GM12892 (cell line): ENCODE measurements at regions not wholly inside any gene's neighbourhood (a gene's known extent, or its start where the extent isn't known, plus 50 kb on each side); places are given as distances from the start of the nearest gene placed in this dataset.

Experiments used
- DNase-seq: peaks from one replicate; pipeline ENCODE4 v3.0.0; 2011; ENCODE audit not compliant: insufficient read length
- FAIRE-seq: peaks from 2 replicates; lab custom pipeline; 2011; peaks lifted over from hg19 to GRCh38; lab: Jason Lieb, UNC
- POLR2A ChIP-seq: IDR thresholded peaks from 2 replicates; pipeline ENCODE4 v1.6.1; 2011; ENCODE audit warnings: low read depth, low read length, control low read depth
- POLR2AphosphoS5 ChIP-seq: IDR thresholded peaks from 2 replicates; pipeline ENCODE4 v1.6.1; 2011; ENCODE audit warnings: low read depth, low read length, control low read depth
- TAF1 ChIP-seq: IDR thresholded peaks from 2 replicates; pipeline ENCODE4 v1.6.1; 2011; ENCODE audit warnings: low read depth, mild to moderate bottlenecking, control low read depth, low read length, borderline replicate concordance

DNA sequence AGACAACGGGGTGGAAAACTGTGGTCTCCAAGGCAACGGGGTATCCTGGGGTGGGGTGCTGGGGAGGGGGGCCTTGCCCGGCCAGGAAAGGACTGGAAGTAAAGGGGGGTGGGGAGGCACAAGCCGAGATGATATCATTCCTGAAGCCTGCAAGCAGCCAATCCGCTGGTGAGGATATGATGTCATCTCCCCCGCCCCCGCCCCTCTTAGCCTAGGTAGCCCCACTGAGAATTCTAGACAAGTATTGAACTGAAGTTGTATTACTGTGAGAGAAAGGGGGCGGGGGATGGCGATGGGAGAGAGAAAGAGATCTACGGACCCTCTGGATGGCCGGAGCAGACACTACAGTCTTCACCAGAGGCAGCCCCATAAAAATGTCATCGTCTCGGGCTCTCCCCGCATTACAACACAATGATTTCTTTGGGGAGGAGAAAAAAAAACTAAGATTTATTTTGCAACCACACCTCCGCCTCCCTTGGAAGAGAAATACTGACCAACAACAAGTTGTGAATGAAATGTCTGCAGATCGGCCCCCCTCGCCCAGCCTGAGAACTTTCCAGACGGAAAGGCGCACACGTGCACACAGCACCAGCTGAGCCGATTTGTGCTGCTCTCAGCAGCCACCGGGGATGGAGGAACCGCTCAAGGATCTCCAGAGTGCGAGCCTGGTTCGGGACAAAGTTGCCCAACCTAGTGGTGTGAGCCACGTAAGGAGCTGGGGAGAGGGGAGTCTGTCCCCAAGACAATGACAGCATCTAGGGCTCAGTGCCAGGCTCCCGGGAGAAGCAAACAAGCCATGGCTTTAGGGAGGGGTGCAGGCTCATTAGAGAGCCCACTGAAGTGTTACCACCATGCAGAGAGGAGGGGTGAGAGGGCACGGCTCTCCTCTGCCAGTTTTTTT lies 222.1 kb downstream of the SOX9 start:
- FAIRE-seq (no peak), DNase-seq (no peak)
- TF ChIP-seq POLR2AphosphoS5: no peak
- TF ChIP-seq TAF1: no peak
- TF ChIP-seq POLR2A: no peak

GRCh38 chr17:72343911-72344310 lies 223.1 kb downstream of the SOX9 start:
- no peak for FAIRE-seq
- DNase-seq: no peak
- no peak for TF ChIP-seq POLR2A
- TF ChIP-seq POLR2AphosphoS5: no peak
- TF ChIP-seq TAF1: no peak

DNA sequence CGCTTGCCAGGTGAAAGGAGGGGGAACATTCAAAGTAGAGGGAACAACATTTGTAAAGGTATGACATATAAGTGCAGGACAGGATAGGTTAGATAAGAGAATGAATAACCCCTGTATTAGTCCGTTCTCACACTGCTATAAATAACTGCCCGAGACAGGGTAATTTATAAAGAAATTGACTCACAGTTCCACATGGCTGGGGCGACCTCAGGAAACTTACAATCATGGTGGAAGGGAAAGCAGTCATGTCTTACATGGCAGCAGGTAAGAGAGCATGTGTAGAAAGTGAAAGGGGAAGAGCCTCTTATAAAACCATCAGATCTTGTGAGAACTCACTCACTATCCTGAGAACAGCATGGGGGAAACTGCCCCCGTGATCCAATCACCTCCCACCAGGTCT lies 223.8 kb downstream of the SOX9 start:
- no peak for FAIRE-seq
- no peak for DNase-seq

GRCh38 chr17:72345088-72345487 lies 224.3 kb downstream of the SOX9 start:
- FAIRE-seq (no peak), DNase-seq (no peak)
- TF ChIP-seq TAF1 (no peak), POLR2A (no peak), POLR2AphosphoS5 (no peak)

More for the DNA sequence above, 223.8 kb downstream of the SOX9 start:
- no peak for TF ChIP-seq TAF1

- DNase-seq: no peak
- TF ChIP-seq TAF1 (no peak), POLR2AphosphoS5 (no peak), POLR2A (no peak)
- FAIRE-seq: no peak
Observed at GRCh38 chr17:72345536-72345935, 224.7 kb downstream of the SOX9 start.

GRCh38 chr17:72346306-72346705 lies 225.5 kb downstream of the SOX9 start:
- no peak for TF ChIP-seq TAF1
- no peak for TF ChIP-seq POLR2AphosphoS5
- no peak for TF ChIP-seq POLR2A
- no peak for DNase-seq
- FAIRE-seq: no peak

DNA sequence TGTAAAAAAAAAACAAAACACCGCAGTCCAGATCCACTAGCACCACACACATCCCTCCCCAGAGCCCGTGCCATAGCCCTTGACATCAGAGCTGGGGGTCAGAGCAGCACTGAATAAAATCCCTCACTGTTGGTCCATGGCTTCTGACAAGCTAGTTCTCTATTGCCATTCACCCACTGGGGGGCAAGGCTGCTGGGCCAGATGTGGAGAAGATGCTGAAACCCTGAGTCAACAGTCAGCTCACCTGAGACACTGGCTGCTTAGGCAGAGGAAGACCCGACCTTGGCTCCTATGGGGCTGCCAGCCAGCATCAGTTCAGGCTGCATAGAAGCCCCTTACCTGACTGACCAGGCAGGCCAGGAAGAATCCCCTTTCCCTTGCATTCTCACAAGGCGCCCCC lies 228.2 kb downstream of the SOX9 start:
- TF ChIP-seq TAF1 (no peak), POLR2A (no peak), POLR2AphosphoS5 (no peak)
- FAIRE-seq: no peak
- no peak for DNase-seq

DNA sequence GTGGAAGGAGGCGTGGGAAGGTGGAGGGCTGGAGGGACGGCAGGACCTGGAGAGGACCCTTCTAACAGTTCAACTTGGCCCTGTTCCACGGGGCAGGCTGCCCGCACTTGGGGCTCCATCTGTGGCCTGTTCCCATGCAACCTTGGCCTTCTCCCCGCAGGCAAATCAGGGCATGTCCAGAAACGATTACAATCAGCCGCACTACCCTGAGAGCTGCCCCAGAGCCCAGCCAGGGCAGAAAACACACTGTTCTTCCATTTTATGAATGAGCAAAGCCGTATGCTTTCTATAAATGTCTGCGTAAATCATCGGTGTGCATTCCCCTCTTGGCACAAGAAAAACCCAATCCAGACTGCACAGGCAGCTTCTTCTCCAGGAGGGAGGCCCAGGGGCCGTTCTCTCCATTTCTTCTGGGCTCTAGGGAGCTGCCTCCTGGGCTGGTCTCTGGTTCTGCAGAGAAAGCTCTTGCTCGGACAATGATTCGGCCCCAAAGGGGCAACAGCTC lies 228.7 kb downstream of the SOX9 start:
- DNase-seq (no peak), FAIRE-seq (no peak)
- TF ChIP-seq TAF1 (no peak), POLR2A (no peak), POLR2AphosphoS5 (no peak)

- FAIRE-seq: no peak
- no peak for DNase-seq
- TF ChIP-seq POLR2AphosphoS5: no peak
- no peak for TF ChIP-seq TAF1
- TF ChIP-seq POLR2A: no peak
Observed at GRCh38 chr17:72350073-72350472, 229.3 kb downstream of the SOX9 start.

- DNase-seq (no peak), FAIRE-seq (no peak)
- TF ChIP-seq POLR2AphosphoS5: no peak
- TF ChIP-seq POLR2A: no peak
- TF ChIP-seq TAF1: no peak
Observed at GRCh38 chr17:72351365-72351764, 230.5 kb downstream of the SOX9 start.

DNA sequence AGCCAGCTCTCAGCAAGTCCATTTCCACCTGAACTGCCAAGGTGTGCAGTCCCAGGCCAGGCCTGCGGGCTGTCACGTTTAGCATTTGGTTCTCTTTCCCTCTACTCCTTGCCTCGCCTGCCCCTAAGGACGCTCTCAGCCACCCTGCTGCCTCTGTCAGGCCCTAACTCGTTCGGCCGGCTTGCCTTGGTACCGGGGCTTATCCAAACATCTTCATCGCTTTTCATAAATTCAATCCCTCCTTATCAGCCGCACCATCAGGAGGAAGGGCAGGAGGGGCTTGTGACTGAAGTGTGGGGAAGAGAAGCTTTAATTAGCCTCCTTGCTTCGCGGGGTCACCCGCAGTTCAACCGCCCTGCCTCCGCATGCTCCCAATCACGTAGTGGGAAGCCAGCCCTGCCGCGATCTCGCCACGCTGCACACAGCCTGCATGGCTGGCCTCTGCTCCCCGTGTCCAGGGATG lies 231.1 kb downstream of the SOX9 start:
- no peak for TF ChIP-seq TAF1
- TF ChIP-seq POLR2A: no peak
- TF ChIP-seq POLR2AphosphoS5: no peak
- DNase-seq: no peak
- FAIRE-seq: no peak

GRCh38 chr17:72353502-72353901 lies 232.7 kb downstream of the SOX9 start:
- DNase-seq (no peak), FAIRE-seq (no peak)
- TF ChIP-seq POLR2AphosphoS5: no peak
- no peak for TF ChIP-seq TAF1
- TF ChIP-seq POLR2A: no peak

- TF ChIP-seq POLR2A (no peak), TAF1 (no peak), POLR2AphosphoS5 (no peak)
- no peak for DNase-seq
- FAIRE-seq: no peak
Observed at GRCh38 chr17:72354071-72354470, 233.3 kb downstream of the SOX9 start.
